K562 (cell line): ENCODE measurements at regions not wholly inside any gene's neighbourhood (a gene's known extent, or its start where the extent isn't known, plus 50 kb on each side); places are given as distances from the start of the nearest gene placed in this dataset.

ENCODE experiments used
- ATAC-seq: fragments of 200-7000 bp; cut with Tn5 transposase; 3 replicates; pipeline ENCODE4 v1.9.1; 2020; ENCODE audit warnings: moderate library complexity
- BruUV-seq: library from RNA; stranded (reverse); fragments of 400-500 nt; replicated peaks from 2 replicates; lab custom pipeline; 2021; lab: Mats Ljungman, UMichigan
- CTCF ChIA-PET: fragments of 300-600 bp; formaldehyde crosslinking; extraction: SDS; loops from one replicate; lab custom pipeline; 2021; ENCODE audit warnings: low intra/inter-chr PET ratio; lab: Yijun Ruan, JAX
- POLR2A ChIA-PET: fragments of 300-600, 350-650 bp; sonication (Branson Sonifier 250); formaldehyde crosslinking; extraction: SDS; loops from one replicate; lab custom pipeline; 2021; ENCODE audit warnings: antibody characterized with exemption, inconsistent platforms; lab: Yijun Ruan, JAX
- DNase-seq, 4 experiments: peaks; one replicate each; pipeline versions ENCODE4 v3.0.0 to v3.0.0-alpha.2; 2011 to 2018; ENCODE audit warnings: low spot score in 3 of 4, mixed read lengths in 3 of 4; ENCODE audit errors: extremely low read depth in 1 of 4
- FAIRE-seq: peaks from 2 replicates; lab custom pipeline; 2011; peaks lifted over from hg19 to GRCh38; lab: Jason Lieb, UNC
- H2AFZ ChIP-seq: 2 replicates; pipeline ENCODE4 v1.6.0; 2011; ENCODE audit warnings: low read depth, low read length, control low read depth, inconsistent platforms
- H3K27ac ChIP-seq: fragments of 200-600 bp; 3 replicates; pipeline ENCODE4 v1.8.0; 2011; ENCODE audit warnings: low read depth, mild to moderate bottlenecking, control low read depth, inconsistent platforms, low read length, moderate library complexity, mixed read lengths; ENCODE audit errors: extremely low read depth
- H3K27me3 ChIP-seq, 2 experiments: fragments of 300-600 bp in 1 of 2; 2 replicates in 1 of 2; 3 replicates in 1 of 2; pipeline versions ENCODE4 v1.6.0 to v1.8.0; 2011; ENCODE audit warnings: inconsistent platforms in 2 of 2, low read length in 2 of 2, mild to moderate bottlenecking in 1 of 2, mixed read lengths in 1 of 2, moderate library complexity in 1 of 2; ENCODE audit not compliant: control insufficient read depth in 2 of 2, insufficient read depth in 2 of 2
- H3K36me3 ChIP-seq: fragments of 300-600 bp; 3 replicates; pipeline ENCODE4 v1.8.0; 2011; ENCODE audit warnings: mild to moderate bottlenecking, low read length, inconsistent platforms; ENCODE audit not compliant: control insufficient read depth, insufficient read depth
- H3K4me1 ChIP-seq, 2 experiments: fragments of 200-600 bp in 1 of 2; replicated peaks in 1 of 2; 2 replicates in 1 of 2; 3 replicates in 1 of 2; pipeline versions ENCODE4 v1.5.1 to v1.8.0; 2011; ENCODE audit warnings: inconsistent platforms in 2 of 2, low read length in 2 of 2, mild to moderate bottlenecking in 1 of 2, mixed read lengths in 1 of 2, moderate library complexity in 1 of 2; ENCODE audit not compliant: control insufficient read depth in 2 of 2, insufficient read depth in 2 of 2
- H3K4me2 ChIP-seq: 2 replicates; pipeline ENCODE4 v1.6.1; 2011; ENCODE audit warnings: low read length, control low read depth, inconsistent platforms, mixed read lengths; ENCODE audit not compliant: insufficient read depth
- H3K4me3 ChIP-seq: fragments of 200-600 bp; sonication (generic), shearing (Covaris generic); 2 replicates; pipeline ENCODE4 v1.5.1; 2016; ENCODE audit warnings: control low read depth, inconsistent platforms
- H3K79me2 ChIP-seq: fragments of 200-600 bp; 3 replicates; pipeline ENCODE4 v1.8.0; 2011; ENCODE audit warnings: low read length, inconsistent platforms; ENCODE audit not compliant: control insufficient read depth, insufficient read depth
- H3K9ac ChIP-seq, 2 experiments: 2 replicates each; pipeline versions ENCODE4 v1.6.0 to v1.6.1; 2011; ENCODE audit warnings: low read depth in 2 of 2, low read length in 2 of 2, control low read depth in 1 of 2, inconsistent platforms in 1 of 2, mild to moderate bottlenecking in 1 of 2, mixed read lengths in 1 of 2; ENCODE audit not compliant: insufficient read depth in 1 of 2
- H3K9me1 ChIP-seq: one replicate; pipeline ENCODE4 v1.6.0; 2011; ENCODE audit warnings: inconsistent platforms, mild to moderate bottlenecking, low read length, moderate library complexity; ENCODE audit not compliant: control insufficient read depth, insufficient read depth
- H3K9me3 ChIP-seq: replicated peaks from 2 replicates; pipeline ENCODE4 v1.5.1; 2011; ENCODE audit warnings: low read depth, low read length, inconsistent platforms; ENCODE audit not compliant: control insufficient read depth, insufficient read depth
- H4K20me1 ChIP-seq: replicated peaks from 2 replicates; pipeline ENCODE4 v1.6.1; 2011; ENCODE audit warnings: low read length, inconsistent platforms, mixed read lengths; ENCODE audit not compliant: control insufficient read depth, insufficient read depth
- ARID3B ChIP-seq: fragments of 250-450 bp; sonication (Bioruptor Pico); IDR thresholded peaks from 2 replicates; pipeline ENCODE4 v1.4.0; 2020; ENCODE audit warnings: borderline replicate concordance
- EP400 ChIP-seq: fragments of 450-650 bp; IDR thresholded peaks from 2 replicates; pipeline ENCODE4 v1.6.1; 2017; ENCODE audit warnings: antibody characterized with exemption, mild to moderate bottlenecking, moderate library complexity
- FOXO4 ChIP-seq: fragments of 450-650 bp; formaldehyde crosslinking; IDR thresholded peaks from 2 replicates; pipeline ENCODE4 v1.4.0; 2020; ENCODE audit warnings: mild to moderate bottlenecking, moderate library complexity
- GATAD2A ChIP-seq: fragments of 450-650 bp; IDR thresholded peaks from 2 replicates; pipeline ENCODE4 v1.6.1; 2017
- PML ChIP-seq: IDR thresholded peaks from 2 replicates; pipeline ENCODE4 v1.6.1; 2012; ENCODE audit warnings: low read length, inconsistent platforms
- PPARD ChIP-seq: fragments of 250-450 bp; sonication (Bioruptor Pico); IDR thresholded peaks from 2 replicates; pipeline ENCODE4 v1.8.0; 2022; ENCODE audit warnings: inconsistent platforms, mild to moderate bottlenecking, moderate library complexity
- SMARCB1 ChIP-seq: IDR thresholded peaks from 2 replicates; pipeline ENCODE4 v1.6.1; 2011; ENCODE audit warnings: improper control_type of control experiment, low read depth; ENCODE audit not compliant: insufficient read length
- SOX6 ChIP-seq: fragments of 450-650 bp; IDR thresholded peaks from 2 replicates; pipeline ENCODE4 v1.6.1; 2014; ENCODE audit warnings: mild to moderate bottlenecking
- ZNF584 ChIP-seq: fragments of 200-800 bp; sonication (Bioruptor generic); IDR thresholded peaks from 2 replicates; pipeline ENCODE4 v1.6.1; 2016; ENCODE audit warnings: low read depth, mild to moderate bottlenecking, missing genetic modification characterization, missing compliant biosample characterization
- in situ Hi-C: fragments of 300-500 bp; cut with MboI; formaldehyde crosslinking; loops from 4 replicates; pipeline ENCODE4 v1.15.0; 2018; ENCODE audit warnings: inconsistent platforms, mixed read lengths
- intact Hi-C: fragments of 100-400 bp; cut with micrococcal nuclease; formaldehyde crosslinking; loops from 2 replicates; pipeline ENCODE4 v1.14.2; 2022
- TF ChIP-seq, protein P1 (sequence below), 2 experiments: IDR thresholded peaks; 2 replicates each; pipeline ENCODE4 v1.6.1; 2011; ENCODE audit warnings: borderline replicate concordance in 1 of 2, control low read depth in 1 of 2, low read depth in 1 of 2, low read length in 1 of 2, mild to moderate bottlenecking in 1 of 2, mixed read lengths in 1 of 2, moderate library complexity in 1 of 2; ENCODE audit not compliant: insufficient read depth in 1 of 2, insufficient read length in 1 of 2, poor library complexity in 1 of 2, severe bottlenecking in 1 of 2; ENCODE audit errors: extremely low read depth in 1 of 2
- TF ChIP-seq, protein P2 (sequence below): sonication (generic); formaldehyde crosslinking; IDR thresholded peaks from 2 replicates; pipeline ENCODE4 v1.8.0; 2023; ENCODE audit warnings: mild to moderate bottlenecking, missing genetic modification reagents
- TF ChIP-seq, protein P3 (sequence below): fragments of 250-450 bp; sonication (Bioruptor Pico); IDR thresholded peaks from 2 replicates; pipeline ENCODE4 v1.5.1; 2021; ENCODE audit warnings: mild to moderate bottlenecking
- TF ChIP-seq, protein P4 (sequence below): fragments of 450-650 bp; formaldehyde crosslinking; IDR thresholded peaks from 2 replicates; pipeline ENCODE4 v1.4.0; 2022; ENCODE audit warnings: mild to moderate bottlenecking, moderate library complexity

- BruUV-seq, result no TSS peak
- no peak for ATAC-seq
- Histone ChIP-seq H3K4me1 (no peaks in the 10 kb centered on the region), H3K79me2 (no peaks in the 10 kb centered on the region), H3K4me2 (no peak overlapping the region), H2AFZ (no peak overlapping the region), H3K9me3 (no peaks in the 10 kb centered on the region), H3K27me3 (no peaks in the 10 kb centered on the region), H3K4me3 (no peak overlapping the region), H3K36me3 (no peaks in the 10 kb centered on the region), H3K9me1 (no peaks in the 10 kb centered on the region), H4K20me1 (no peaks in the 10 kb centered on the region), H3K27ac (no peak overlapping the region), H3K9ac (no peak overlapping the region)
- in situ Hi-C loops, result no loop called here
- no peak for TF ChIP-seq EP400
- TF ChIP-seq PML, result no peak
- TF ChIP-seq, protein P1, sequence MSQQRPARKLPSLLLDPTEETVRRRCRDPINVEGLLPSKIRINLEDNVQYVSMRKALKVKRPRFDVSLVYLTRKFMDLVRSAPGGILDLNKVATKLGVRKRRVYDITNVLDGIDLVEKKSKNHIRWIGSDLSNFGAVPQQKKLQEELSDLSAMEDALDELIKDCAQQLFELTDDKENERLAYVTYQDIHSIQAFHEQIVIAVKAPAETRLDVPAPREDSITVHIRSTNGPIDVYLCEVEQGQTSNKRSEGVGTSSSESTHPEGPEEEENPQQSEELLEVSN (IDR thresholded peaks at IDR 0.05; ENCODE audit: borderline replicate concordance in 1 of 2, extremely low read depth in 1 of 2, insufficient read depth in 1 of 2, insufficient read length in 1 of 2, low read depth in 1 of 2, low read length in 1 of 2, poor library complexity in 1 of 2, severe bottlenecking in 1 of 2), result no peak
- TF ChIP-seq, protein P2, sequence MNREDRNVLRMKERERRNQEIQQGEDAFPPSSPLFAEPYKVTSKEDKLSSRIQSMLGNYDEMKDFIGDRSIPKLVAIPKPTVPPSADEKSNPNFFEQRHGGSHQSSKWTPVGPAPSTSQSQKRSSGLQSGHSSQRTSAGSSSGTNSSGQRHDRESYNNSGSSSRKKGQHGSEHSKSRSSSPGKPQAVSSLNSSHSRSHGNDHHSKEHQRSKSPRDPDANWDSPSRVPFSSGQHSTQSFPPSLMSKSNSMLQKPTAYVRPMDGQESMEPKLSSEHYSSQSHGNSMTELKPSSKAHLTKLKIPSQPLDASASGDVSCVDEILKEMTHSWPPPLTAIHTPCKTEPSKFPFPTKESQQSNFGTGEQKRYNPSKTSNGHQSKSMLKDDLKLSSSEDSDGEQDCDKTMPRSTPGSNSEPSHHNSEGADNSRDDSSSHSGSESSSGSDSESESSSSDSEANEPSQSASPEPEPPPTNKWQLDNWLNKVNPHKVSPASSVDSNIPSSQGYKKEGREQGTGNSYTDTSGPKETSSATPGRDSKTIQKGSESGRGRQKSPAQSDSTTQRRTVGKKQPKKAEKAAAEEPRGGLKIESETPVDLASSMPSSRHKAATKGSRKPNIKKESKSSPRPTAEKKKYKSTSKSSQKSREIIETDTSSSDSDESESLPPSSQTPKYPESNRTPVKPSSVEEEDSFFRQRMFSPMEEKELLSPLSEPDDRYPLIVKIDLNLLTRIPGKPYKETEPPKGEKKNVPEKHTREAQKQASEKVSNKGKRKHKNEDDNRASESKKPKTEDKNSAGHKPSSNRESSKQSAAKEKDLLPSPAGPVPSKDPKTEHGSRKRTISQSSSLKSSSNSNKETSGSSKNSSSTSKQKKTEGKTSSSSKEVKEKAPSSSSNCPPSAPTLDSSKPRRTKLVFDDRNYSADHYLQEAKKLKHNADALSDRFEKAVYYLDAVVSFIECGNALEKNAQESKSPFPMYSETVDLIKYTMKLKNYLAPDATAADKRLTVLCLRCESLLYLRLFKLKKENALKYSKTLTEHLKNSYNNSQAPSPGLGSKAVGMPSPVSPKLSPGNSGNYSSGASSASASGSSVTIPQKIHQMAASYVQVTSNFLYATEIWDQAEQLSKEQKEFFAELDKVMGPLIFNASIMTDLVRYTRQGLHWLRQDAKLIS (CRISPR knock-in tag), result no peak
- TF ChIP-seq FOXO4 (CRISPR knock-in tag), result no peak
- TF ChIP-seq SMARCB1, result no peak
- no peak for TF ChIP-seq PPARD (CRISPR knock-in tag)
- TF ChIP-seq, protein P3, sequence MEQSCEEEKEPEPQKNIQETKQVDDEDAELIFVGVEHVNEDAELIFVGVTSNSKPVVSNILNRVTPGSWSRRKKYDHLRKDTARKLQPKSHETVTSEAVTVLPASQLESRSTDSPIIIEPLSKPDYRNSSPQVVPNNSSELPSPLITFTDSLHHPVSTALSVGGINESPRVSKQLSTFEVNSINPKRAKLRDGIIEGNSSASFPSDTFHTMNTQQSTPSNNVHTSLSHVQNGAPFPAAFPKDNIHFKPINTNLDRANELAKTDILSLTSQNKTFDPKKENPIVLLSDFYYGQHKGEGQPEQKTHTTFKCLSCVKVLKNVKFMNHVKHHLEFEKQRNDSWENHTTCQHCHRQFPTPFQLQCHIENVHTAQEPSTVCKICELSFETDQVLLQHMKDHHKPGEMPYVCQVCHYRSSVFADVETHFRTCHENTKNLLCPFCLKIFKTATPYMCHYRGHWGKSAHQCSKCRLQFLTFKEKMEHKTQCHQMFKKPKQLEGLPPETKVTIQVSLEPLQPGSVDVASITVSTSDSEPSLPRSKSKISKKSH (CRISPR knock-in tag), result no peak
- no peak for TF ChIP-seq ZNF584 (CRISPR knock-in tag)
- TF ChIP-seq SOX6, result no peak
- no peak for TF ChIP-seq ARID3B
- TF ChIP-seq GATAD2A, result no peak
- TF ChIP-seq, protein P4, sequence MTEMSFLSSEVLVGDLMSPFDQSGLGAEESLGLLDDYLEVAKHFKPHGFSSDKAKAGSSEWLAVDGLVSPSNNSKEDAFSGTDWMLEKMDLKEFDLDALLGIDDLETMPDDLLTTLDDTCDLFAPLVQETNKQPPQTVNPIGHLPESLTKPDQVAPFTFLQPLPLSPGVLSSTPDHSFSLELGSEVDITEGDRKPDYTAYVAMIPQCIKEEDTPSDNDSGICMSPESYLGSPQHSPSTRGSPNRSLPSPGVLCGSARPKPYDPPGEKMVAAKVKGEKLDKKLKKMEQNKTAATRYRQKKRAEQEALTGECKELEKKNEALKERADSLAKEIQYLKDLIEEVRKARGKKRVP (CRISPR knock-in tag), result no peak
- DNase-seq, result no peak
- intact Hi-C loops, result no loop called here
- no peak for FAIRE-seq
- CTCF ChIA-PET, result no interaction called here
- POLR2A ChIA-PET, result no interaction called here
Measured at GRCh38 chr2:215189393-215189792, 51.0 kb upstream of the ABCA12 start.
